ENCODE measurements at regions not wholly inside any gene's neighbourhood (a gene's known extent, or its start where the extent isn't known, plus 50 kb on each side); places are given as distances from the start of the nearest gene placed in this dataset.

GRCh38 chr7:131007439-131008330, 273.7 kb upstream of the KLF14 start:
- Histone ChIP-seq H3K79me2 (ENCODE audit: insufficient read depth, low read length) (peaks cover 95% of the 10 kb centered on the region), H3K9ac (ENCODE audit: low read depth, low read length) (no peak overlapping the region)
- peak; percentile 78 for TF ChIP-seq CTCF (IDR thresholded peaks at IDR 0.05; ENCODE audit: borderline replicate concordance, extremely low read depth, low read length, poor library complexity, severe bottlenecking)
- TF ChIP-seq EZH2 (IDR thresholded peaks at IDR 0.05; ENCODE audit: borderline replicate concordance, low read depth, low read length, severe bottlenecking): no peak

GRCh38 chr7:131008840-131009711, 275.1 kb upstream of the KLF14 start:
- ATAC-seq (ENCODE audit: insufficient read depth, low read depth): no peak
- Histone ChIP-seq H3K4me3 (ENCODE audit: low read depth in 1 of 2, low read length in 2 of 2) (no peak overlapping the region), H4K20me1 (ENCODE audit: insufficient read depth, low read length) (no peaks in the 10 kb centered on the region; the same call in 1 of the 2 replicates), H3K9me3 (ENCODE audit: insufficient read depth, low read length, severe bottlenecking) (no peaks in the 10 kb centered on the region), H3K9ac (ENCODE audit: low read depth, low read length) (no peak overlapping the region), H3K79me2 (ENCODE audit: insufficient read depth, low read length) (peaks cover 95% of the 10 kb centered on the region), H3K27ac (ENCODE audit: low read length) (peak overlapping the region; percentile 80), H3K36me3 (ENCODE audit: insufficient read depth, low read length) (peaks cover 11% of the 10 kb centered on the region; the same call in 1 of the 2 replicates), H3K4me1 (ENCODE audit: insufficient read depth, low read length) (peaks cover 69% of the 10 kb centered on the region), H3K27me3 (ENCODE audit: insufficient read depth, low read length, poor library complexity) (no peaks in the 10 kb centered on the region), H3K4me2 (ENCODE audit: insufficient read depth, low read length) (no peak overlapping the region), H2AFZ (ENCODE audit: low read depth, low read length) (no peak overlapping the region)
- DNase-seq: no peak
- TF ChIP-seq CTCF (IDR thresholded peaks at IDR 0.05; ENCODE audit: borderline replicate concordance, extremely low read depth, low read length, poor library complexity, severe bottlenecking) (no peak), EZH2 (IDR thresholded peaks at IDR 0.05; ENCODE audit: borderline replicate concordance, low read depth, low read length, severe bottlenecking) (no peak)

More at GRCh38 chr7:131007439-131008330, 273.7 kb upstream of the KLF14 start:
- ATAC-seq (ENCODE audit: insufficient read depth, low read depth) (peak; percentile 75), DNase-seq (peak; percentile 76)
- Histone ChIP-seq H3K4me2 (ENCODE audit: insufficient read depth, low read length) (no peak overlapping the region), H3K27ac (ENCODE audit: low read length) (peak overlapping the region; percentile 64), H3K4me3 (ENCODE audit: low read depth in 1 of 2, low read length in 2 of 2) (no peak overlapping the region), H3K9me3 (ENCODE audit: insufficient read depth, low read length, severe bottlenecking) (no peaks in the 10 kb centered on the region), H3K4me1 (ENCODE audit: insufficient read depth, low read length) (peaks cover 55% of the 10 kb centered on the region), H2AFZ (ENCODE audit: low read depth, low read length) (no peak overlapping the region), H3K36me3 (ENCODE audit: insufficient read depth, low read length) (peaks cover 11% of the 10 kb centered on the region; the same call in 1 of the 2 replicates), H3K27me3 (ENCODE audit: insufficient read depth, low read length, poor library complexity) (no peaks in the 10 kb centered on the region), H4K20me1 (ENCODE audit: insufficient read depth, low read length) (no peaks in the 10 kb centered on the region; the same call in 1 of the 2 replicates)

- DNase-seq: no peak
- Histone ChIP-seq H3K4me1 (ENCODE audit: insufficient read depth, low read length) (peaks cover 80% of the 10 kb centered on the region), H3K4me2 (ENCODE audit: insufficient read depth, low read length) (no peak overlapping the region)
Measured at GRCh38 chr7:131010029-131010716, 276.2 kb upstream of the KLF14 start.

More at GRCh38 chr7:131010029-131010716, 276.2 kb upstream of the KLF14 start:
- peak overlapping the region; percentile 56; the same call in 1 of the 2 replicates for H3K9ac ChIP-seq (ENCODE audit: low read depth, low read length)
- H2AFZ ChIP-seq (ENCODE audit: low read depth, low read length): no peak overlapping the region
- H3K36me3 ChIP-seq (ENCODE audit: insufficient read depth, low read length): peaks cover 10% of the 10 kb centered on the region; the same call in 1 of the 2 replicates
- ATAC-seq (ENCODE audit: insufficient read depth, low read depth): no peak
- peaks cover 95% of the 10 kb centered on the region for H3K79me2 ChIP-seq (ENCODE audit: insufficient read depth, low read length)
- peak overlapping the region; percentile 80 for H3K27ac ChIP-seq (ENCODE audit: low read length)
- H4K20me1 ChIP-seq (ENCODE audit: insufficient read depth, low read length): no peaks in the 10 kb centered on the region
- no peaks in the 10 kb centered on the region for H3K9me3 ChIP-seq (ENCODE audit: insufficient read depth, low read length, severe bottlenecking)
- H3K27me3 ChIP-seq (ENCODE audit: insufficient read depth, low read length, poor library complexity): no peaks in the 10 kb centered on the region
- TF ChIP-seq CTCF (IDR thresholded peaks at IDR 0.05; ENCODE audit: borderline replicate concordance, extremely low read depth, low read length, poor library complexity, severe bottlenecking): no peak
- no peak for TF ChIP-seq EZH2 (IDR thresholded peaks at IDR 0.05; ENCODE audit: borderline replicate concordance, low read depth, low read length, severe bottlenecking)
- H3K4me3 ChIP-seq (ENCODE audit: low read depth in 1 of 2, low read length in 2 of 2): no peak overlapping the region
